ENCODE measurements at regions not wholly inside any gene's neighbourhood (a gene's known extent, or its start where the extent isn't known, plus 50 kb on each side); places are given as distances from the start of the nearest gene placed in this dataset.
A peak's percentile ranks its signal among the peaks of the same experiment; 100 is the strongest.

GRCh38 chr5:74309050-74309449 lies 331.5 kb downstream of the ENC1 start:
- peak; percentile 52 for DNase-seq

- peak; percentile 27 for DNase-seq
These were observed 333.7 kb downstream of the ENC1 start for GRCh38 chr5:74306845-74307244.

- peak; percentile 24 for DNase-seq
These were observed 336.0 kb downstream of the ENC1 start for GRCh38 chr5:74304536-74304935.

GRCh38 chr5:74303578-74303977 lies 336.9 kb downstream of the ENC1 start:
- no peak for DNase-seq

- no peak for DNase-seq
These were observed 339.0 kb downstream of the ENC1 start for GRCh38 chr5:74301576-74301975.

GRCh38 chr5:74300808-74301389 lies 339.6 kb downstream of the ENC1 start:
- DNase-seq = no peak

- DNase-seq = no peak
These were observed 340.7 kb downstream of the ENC1 start for GRCh38 chr5:74299833-74300232.

GRCh38 chr5:74296685-74297408 lies 343.7 kb downstream of the ENC1 start:
- DNase-seq = peak; percentile 91

GRCh38 chr5:74295676-74296075 lies 344.9 kb downstream of the ENC1 start:
- DNase-seq = no peak

GRCh38 chr5:74295141-74295540 lies 345.4 kb downstream of the ENC1 start:
- DNase-seq = no peak

- no peak for DNase-seq
These were observed 346.3 kb downstream of the ENC1 start for GRCh38 chr5:74294231-74294705.

GRCh38 chr5:74293182-74293581 lies 347.3 kb downstream of the ENC1 start:
- no peak for DNase-seq

- DNase-seq = peak; percentile 59
These were observed 349.8 kb downstream of the ENC1 start for GRCh38 chr5:74290634-74291241.

GRCh38 chr5:74289691-74290090 lies 350.8 kb downstream of the ENC1 start:
- peak; percentile 96 for DNase-seq

- peak; percentile 96 for DNase-seq
These were observed 351.3 kb downstream of the ENC1 start for GRCh38 chr5:74289238-74289637.

- peak; percentile 89 for DNase-seq
These were observed 351.9 kb downstream of the ENC1 start for GRCh38 chr5:74288448-74289108.

- no peak for DNase-seq
These were observed 352.5 kb downstream of the ENC1 start for GRCh38 chr5:74288038-74288437.

- DNase-seq = peak; percentile 28
These were observed 353.5 kb downstream of the ENC1 start for GRCh38 chr5:74286734-74287695.

GRCh38 chr5:74285675-74286280 lies 354.8 kb downstream of the ENC1 start:
- peak; percentile 70 for DNase-seq

GRCh38 chr5:74282490-74282889 lies 358.0 kb downstream of the ENC1 start:
- DNase-seq = no peak

- peak; percentile 98 for DNase-seq
These were observed 359.4 kb downstream of the ENC1 start for GRCh38 chr5:74281166-74281565.

GRCh38 chr5:74280306-74280705 lies 360.2 kb downstream of the ENC1 start:
- DNase-seq = peak; percentile 49

All from NCI-H69 (cell line).